ENCODE measurements at regions not wholly inside any gene's neighbourhood (a gene's known extent, or its start where the extent isn't known, plus 50 kb on each side); places are given as distances from the start of the nearest gene placed in this dataset.
"Not testable (repeated sequence)": the region's sequence is repeated elsewhere in the genome, so short reads cannot be mapped to it uniquely, and the experiment has no call there.

DNA sequence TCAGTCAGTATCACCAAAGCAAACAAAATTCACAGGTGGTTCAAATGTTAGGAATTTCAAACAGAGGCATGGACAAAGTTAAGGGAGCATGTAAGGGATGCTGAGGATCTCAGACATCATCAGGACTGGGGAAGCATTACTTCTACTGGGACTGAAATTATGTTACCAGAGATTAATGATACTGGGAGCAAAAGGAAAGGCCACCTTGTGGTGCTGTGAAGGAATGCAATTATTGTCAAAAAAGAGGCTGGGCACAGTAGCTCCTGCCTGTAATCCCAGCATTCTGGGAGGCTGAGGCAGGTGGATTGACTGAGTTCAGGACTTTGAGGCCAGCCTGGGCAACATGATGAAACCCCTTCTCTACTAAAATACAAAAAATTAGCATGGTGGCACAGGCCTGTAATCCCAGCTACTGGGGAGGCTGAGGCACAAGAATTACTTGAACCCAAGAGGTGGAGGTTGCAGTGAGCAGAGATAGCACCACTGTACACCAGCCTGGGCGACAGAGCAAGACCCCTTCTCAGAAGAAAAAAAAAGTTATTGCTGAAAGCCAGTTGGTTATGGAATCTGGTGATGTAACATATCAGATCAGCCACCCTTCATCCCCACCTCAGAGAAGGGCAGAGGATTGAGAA is 954.3 kb downstream of the PCDH7 start:
- no peak for DNase-seq (ENCODE audit: low read depth in 3 of 3, low spot score in 2 of 3)

- DNase-seq (ENCODE audit: low read depth in 3 of 3, low spot score in 2 of 3): no peak
Observed at GRCh38 chr4:31678356-31678755, 958.2 kb downstream of the PCDH7 start.

DNA sequence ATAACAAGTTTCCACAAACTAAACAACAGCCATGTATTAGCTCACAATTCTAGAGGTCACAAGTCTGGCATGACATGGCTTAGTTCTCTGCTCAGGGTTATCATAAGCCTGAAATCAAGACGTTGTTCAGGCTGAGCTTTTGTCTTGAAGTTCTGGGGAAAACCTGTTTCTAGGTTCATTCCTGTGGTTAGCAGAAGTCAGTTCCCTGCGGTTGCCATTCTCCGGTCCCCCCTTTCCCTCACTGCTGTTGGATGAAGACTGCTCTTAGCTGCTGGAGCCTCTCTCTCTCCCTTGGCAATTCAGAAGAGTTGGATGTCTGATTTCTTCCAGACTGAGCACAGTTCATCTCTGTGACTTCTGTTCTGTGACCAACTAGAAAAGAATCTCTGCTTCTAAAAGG is 962.6 kb downstream of the PCDH7 start:
- DNase-seq (ENCODE audit: low read depth in 3 of 3, low spot score in 2 of 3): no peak

GRCh38 chr4:31687717-31688342 is 967.7 kb downstream of the PCDH7 start:
- DNase-seq (ENCODE audit: low read depth in 3 of 3, low spot score in 2 of 3): no peak

DNA sequence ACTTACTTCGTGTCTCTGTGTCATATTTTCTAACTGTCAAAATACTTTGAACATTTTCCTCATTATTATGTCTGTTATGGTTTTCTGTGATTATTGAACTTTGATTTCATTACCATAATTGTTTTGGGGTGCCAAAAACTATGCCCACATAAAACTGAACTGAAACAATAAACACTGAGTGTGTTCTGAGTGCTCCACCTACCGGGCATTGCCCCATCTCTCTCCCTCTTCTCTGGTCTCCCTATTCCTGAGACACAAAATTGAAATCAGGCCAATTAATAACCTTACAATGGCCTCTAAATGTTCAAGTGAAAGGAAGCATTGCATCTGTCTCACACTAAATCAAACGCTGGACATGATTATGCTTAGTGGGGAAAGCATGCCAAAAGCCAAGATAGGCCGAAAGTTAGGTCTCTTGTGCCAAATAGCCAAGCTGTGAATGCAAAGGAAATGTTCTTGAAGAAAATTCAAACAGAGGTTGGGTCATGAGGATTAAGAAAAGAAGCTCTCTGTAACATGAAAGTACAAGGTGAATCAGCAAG is 972.3 kb downstream of the PCDH7 start:
- no peak for DNase-seq (ENCODE audit: low read depth in 3 of 3, low spot score in 2 of 3)

DNA sequence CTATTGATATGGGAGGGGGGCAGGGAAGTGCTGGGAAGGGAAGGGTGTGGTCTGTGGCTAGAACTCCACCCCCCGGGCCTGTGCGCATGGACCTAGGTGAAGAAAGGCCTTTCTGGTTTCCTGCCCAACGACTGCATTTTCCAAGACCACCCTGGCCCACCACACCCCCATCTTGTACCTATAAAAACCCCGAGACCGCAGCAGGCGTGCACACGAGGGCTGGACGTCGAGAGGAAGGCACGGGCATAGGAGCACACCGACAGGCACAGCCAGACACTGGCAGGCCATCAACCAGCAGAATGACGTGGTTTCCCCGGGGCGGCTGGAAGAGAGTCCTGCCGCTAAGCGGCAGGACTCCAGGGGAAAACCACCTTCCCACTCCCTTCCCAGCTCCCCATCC is 981.1 kb downstream of the PCDH7 start:
- no peak for DNase-seq (ENCODE audit: low read depth in 3 of 3, low spot score in 2 of 3)

DNA sequence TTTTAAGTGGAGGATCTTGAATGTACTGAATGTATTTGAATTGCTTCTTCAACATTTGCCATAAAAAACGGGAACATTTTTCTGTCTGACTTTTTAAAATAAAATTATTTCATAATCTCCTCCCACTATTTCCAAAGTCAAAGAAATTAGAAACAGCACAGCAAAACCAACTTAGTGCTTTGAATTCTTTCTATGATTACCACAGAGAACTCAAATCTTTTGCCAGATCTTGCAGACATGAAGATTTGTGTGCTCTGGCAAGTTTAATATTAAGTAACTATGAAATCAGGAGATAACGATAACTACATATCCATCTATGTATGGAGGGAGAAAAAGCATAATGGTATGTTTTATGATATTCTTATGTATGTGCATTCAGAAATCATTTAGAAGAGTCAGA is 982.2 kb downstream of the PCDH7 start:
- no peak for DNase-seq (ENCODE audit: low read depth in 3 of 3, low spot score in 2 of 3)

DNA sequence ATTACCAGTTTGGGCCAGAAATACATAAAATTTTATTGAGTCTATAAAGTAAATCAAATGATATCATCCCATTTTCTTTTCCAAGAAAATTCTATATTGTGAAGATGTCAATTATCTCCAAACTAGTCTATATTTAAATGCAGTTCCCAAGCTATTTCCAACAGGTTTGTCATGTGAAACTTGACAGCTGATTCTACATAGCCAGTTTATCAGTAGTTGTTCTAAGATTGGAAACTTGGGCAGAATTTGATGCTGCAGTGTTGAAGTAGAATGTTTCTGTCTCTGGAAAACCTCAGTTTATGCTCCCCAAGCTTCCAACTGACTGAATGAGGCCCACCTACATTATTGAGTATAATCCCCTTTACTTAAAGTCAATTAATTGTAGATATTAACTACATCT is 994.1 kb downstream of the PCDH7 start:
- DNase-seq (ENCODE audit: low read depth in 3 of 3, low spot score in 2 of 3): no peak

DNA sequence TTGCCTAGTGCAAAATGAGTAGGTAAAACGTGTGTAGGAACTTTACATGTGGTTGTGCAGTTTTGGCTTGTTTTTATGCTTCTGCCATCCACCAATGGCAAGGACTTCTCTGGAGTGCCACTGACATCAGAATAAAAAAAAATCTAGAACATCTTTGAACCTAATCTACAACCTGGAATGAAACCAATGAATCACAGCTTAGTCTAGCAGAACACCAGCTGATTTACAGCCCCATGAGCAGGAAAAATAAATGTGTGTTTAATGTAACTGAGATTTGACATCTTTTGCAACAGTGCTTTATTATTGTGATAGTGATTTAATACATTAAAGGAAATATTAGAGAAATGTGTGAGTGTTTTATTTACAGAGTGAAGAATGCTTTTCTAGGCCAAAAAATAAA is 995.1 kb downstream of the PCDH7 start:
- DNase-seq (ENCODE audit: low read depth in 3 of 3, low spot score in 2 of 3): no peak

GRCh38 chr4:31727030-31727429 is 1006.9 kb downstream of the PCDH7 start:
- no peak for DNase-seq (ENCODE audit: low read depth in 3 of 3, low spot score in 2 of 3)

- DNase-seq (ENCODE audit: low read depth in 3 of 3, low spot score in 2 of 3): no peak
Observed at GRCh38 chr4:31735004-31735403, 1014.8 kb downstream of the PCDH7 start.

DNA sequence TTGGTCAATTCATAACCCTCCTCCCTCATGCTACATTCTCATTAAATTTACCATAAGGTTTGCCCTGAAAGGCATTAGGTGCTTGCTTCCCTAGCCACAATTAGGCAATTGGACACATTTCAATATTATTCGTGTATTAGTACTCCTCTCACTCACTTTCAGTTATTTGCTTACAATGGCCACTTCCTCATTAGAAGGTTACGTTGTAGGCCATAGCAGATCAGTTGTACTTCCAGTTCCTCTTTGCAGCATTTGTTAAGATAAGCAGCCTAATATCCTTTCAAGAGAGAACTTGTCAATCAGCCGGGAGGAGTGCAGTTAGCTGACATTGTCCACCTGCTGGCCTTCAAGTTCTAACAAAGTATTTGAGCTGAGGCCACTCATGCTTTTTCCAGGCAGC is 1017.2 kb downstream of the PCDH7 start:
- DNase-seq (ENCODE audit: low read depth in 3 of 3, low spot score in 2 of 3): no peak

DNA sequence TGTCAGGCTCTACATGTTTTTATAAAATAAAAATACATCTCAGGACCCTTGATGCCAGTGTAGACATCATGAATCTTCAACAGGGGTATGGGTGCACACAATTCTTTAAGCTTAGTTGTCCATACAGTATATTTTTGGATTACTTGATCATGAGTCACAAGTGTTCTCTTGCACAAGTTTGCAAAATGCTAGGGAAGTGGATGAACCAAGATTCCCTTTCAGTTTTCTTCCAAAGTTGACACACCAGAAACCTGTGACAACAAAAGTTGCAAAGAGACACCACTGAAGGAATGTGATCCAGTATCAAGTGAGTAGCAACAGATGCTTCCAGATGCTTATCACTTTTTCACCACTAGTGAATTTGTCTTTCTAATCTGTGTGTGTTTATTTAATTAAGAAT is 1021.2 kb downstream of the PCDH7 start:
- no peak for DNase-seq (ENCODE audit: low read depth in 3 of 3, low spot score in 2 of 3)

- no peak for DNase-seq (ENCODE audit: low read depth in 3 of 3, low spot score in 2 of 3)
Observed at GRCh38 chr4:31748382-31748781, 1028.2 kb downstream of the PCDH7 start.

DNA sequence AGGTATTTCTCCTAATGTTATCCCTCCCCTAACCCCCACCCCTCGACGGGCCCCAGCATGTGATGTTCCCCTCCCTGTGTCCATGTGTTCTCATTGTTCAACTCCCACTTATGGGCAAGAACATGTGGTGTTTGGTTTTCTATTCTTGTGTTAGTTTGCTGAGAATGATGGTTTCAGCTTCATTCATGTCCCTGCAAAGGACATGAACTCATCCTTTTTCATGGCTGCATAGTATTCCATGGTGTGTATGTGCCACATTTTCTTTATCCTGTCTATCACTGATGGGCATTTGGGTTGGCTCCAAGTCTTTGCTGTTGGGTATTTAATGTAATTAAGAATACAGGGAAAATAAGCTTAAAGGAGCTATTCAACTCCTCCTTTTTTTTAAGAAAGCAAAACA is 1030.4 kb downstream of the PCDH7 start:
- DNase-seq (ENCODE audit: low read depth in 3 of 3, low spot score in 2 of 3): not testable (repeated sequence)

- DNase-seq (ENCODE audit: low read depth in 3 of 3, low spot score in 2 of 3): no peak
Observed at GRCh38 chr4:31755751-31756150, 1035.6 kb downstream of the PCDH7 start.

- no peak for DNase-seq (ENCODE audit: low read depth in 3 of 3, low spot score in 2 of 3)
Observed at GRCh38 chr4:31768756-31769155, 1048.6 kb downstream of the PCDH7 start.

- no peak for DNase-seq (ENCODE audit: low read depth in 3 of 3, low spot score in 2 of 3)
Observed at GRCh38 chr4:31783311-31783710, 1063.1 kb downstream of the PCDH7 start.

DNA sequence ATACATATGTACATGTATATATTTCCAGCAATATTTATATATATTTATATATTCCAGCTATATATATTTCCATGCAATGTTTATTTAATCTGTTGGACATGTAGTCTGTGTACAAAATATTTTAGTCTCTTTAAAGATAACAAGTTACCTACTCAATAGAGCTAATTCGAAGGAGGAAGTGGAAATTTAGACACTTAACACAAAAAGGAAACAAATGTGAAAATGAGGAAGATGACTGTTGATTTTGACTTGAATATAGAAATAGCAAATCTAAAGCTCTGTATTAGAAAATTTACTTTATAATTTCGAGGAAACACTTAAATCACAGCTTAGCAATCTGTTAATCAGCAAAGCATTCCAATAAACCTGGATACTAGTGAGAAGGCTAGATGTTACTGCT is 1064.4 kb downstream of the PCDH7 start:
- no peak for DNase-seq (ENCODE audit: low read depth in 3 of 3, low spot score in 2 of 3)

GRCh38 chr4:31787701-31788100 is 1067.5 kb downstream of the PCDH7 start:
- DNase-seq (ENCODE audit: low read depth in 3 of 3, low spot score in 2 of 3): no peak

DNA sequence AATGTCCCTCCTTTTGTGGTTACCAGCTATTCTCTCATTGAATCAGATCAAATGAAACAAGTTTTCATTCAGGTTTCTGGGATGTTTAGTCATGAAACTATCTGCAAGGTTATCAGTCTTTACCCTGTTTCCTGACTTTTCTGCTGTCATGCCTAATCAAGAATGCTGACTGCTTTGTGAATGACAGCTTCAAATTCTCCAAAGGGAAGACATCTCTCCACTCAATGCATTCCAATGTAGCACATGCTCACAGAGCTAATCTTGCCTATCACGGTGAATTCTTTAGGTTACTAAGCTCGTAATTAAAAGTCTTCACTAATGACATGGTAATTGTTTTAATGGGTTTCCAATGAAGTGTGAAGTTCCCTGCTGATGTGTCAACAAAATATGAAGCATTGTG is 1068.5 kb downstream of the PCDH7 start:
- no peak for DNase-seq (ENCODE audit: low read depth in 3 of 3, low spot score in 2 of 3)

GRCh38 chr4:31791666-31792065 is 1071.5 kb downstream of the PCDH7 start:
- no peak for DNase-seq (ENCODE audit: low read depth in 3 of 3, low spot score in 2 of 3)

GRCh38 chr4:31793907-31794306 is 1073.7 kb downstream of the PCDH7 start:
- DNase-seq (ENCODE audit: low read depth in 3 of 3, low spot score in 2 of 3): no peak

Measured in right renal cortex interstitium (tissue), 3 donors.